ENCODE measurements at regions not wholly inside any gene's neighbourhood (a gene's known extent, or its start where the extent isn't known, plus 50 kb on each side); places are given as distances from the start of the nearest gene placed in this dataset.

DNA sequence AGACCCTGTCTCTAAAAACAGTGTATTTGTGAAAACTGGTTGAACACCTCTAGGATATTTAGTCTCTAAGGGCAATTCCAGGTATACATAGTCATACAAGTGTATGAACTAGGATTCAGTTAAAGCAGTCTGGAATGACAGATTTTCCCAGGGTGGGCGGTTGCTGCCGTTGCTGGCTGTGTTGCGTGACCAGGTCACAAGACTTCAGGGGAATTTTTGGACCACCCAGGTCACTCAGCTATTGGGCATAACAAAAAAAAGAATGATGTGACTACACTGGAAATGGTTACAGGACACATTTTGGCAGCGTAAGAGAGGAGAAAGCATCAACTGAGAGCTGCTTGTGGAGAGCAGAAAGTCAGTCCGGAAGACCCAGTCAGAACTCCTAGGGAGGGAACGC, 58.0 kb upstream of the ZBTB7C start:
- no peak for DNase-seq
- no peak overlapping the region for H2AFZ ChIP-seq (ENCODE audit: low read length)
- no peaks in the 10 kb centered on the region for H3K79me2 ChIP-seq (ENCODE audit: low read length)
- H3K27me3 ChIP-seq (replicated peaks; ENCODE audit: insufficient read depth, low read length): no peaks in the 10 kb centered on the region
- H3K9ac ChIP-seq (ENCODE audit: low read length): no peak overlapping the region
- no peaks in the 10 kb centered on the region for H3F3A ChIP-seq (ENCODE audit: insufficient read depth, low read length)
- H3K4me1 ChIP-seq (ENCODE audit: low read length): 0 out of 2 replicates have a peak, but pooled peaks cover 8% of the 10 kb centered on the region
- no peak for TF ChIP-seq EZH2phosphoT487 (IDR thresholded peaks at IDR 0.05; ENCODE audit: low read length)
- TF ChIP-seq, protein P1, sequence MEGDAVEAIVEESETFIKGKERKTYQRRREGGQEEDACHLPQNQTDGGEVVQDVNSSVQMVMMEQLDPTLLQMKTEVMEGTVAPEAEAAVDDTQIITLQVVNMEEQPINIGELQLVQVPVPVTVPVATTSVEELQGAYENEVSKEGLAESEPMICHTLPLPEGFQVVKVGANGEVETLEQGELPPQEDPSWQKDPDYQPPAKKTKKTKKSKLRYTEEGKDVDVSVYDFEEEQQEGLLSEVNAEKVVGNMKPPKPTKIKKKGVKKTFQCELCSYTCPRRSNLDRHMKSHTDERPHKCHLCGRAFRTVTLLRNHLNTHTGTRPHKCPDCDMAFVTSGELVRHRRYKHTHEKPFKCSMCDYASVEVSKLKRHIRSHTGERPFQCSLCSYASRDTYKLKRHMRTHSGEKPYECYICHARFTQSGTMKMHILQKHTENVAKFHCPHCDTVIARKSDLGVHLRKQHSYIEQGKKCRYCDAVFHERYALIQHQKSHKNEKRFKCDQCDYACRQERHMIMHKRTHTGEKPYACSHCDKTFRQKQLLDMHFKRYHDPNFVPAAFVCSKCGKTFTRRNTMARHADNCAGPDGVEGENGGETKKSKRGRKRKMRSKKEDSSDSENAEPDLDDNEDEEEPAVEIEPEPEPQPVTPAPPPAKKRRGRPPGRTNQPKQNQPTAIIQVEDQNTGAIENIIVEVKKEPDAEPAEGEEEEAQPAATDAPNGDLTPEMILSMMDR (IDR thresholded peaks at IDR 0.05; ENCODE audit: low read length): no peak
- no peak for TF ChIP-seq EZH2 (optimal IDR thresholded peaks at IDR 0.05; ENCODE audit: low read depth, low read length)
- no peaks in the 10 kb centered on the region for H3K9me2 ChIP-seq (replicated peaks; ENCODE audit: insufficient read depth, low read length)
- no peaks in the 10 kb centered on the region for H4K20me1 ChIP-seq (ENCODE audit: insufficient read depth, low read length)
- H3K4me2 ChIP-seq (ENCODE audit: low read depth, low read length): no peak overlapping the region
- H3K27ac ChIP-seq (ENCODE audit: low read length): no peak overlapping the region
- no peak overlapping the region for H3K4me3 ChIP-seq (ENCODE audit: low read length)
- H3K36me3 ChIP-seq (replicated peaks; ENCODE audit: insufficient read depth, low read length): no peaks in the 10 kb centered on the region
- no peaks in the 10 kb centered on the region for H3K9me3 ChIP-seq (replicated peaks; ENCODE audit: insufficient read depth, low read length)

DNA sequence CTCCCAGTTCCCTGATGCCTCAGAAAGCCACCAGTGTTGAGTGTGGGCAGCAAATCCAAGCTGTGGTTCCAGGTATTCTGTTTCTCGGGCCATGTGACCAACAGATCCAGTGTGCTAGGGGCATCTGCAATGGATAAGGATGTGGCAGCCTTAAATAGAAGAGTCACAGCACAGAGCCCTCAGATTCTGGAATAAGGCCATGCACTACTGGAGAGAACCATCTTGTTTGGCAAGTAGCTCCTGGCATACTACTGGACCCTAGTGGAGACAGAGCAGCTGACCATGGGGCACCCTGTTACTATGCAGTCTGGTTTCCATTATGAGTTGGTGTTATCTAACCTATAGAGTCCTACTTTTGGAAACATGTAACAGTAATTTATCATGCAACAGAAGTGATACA, 53.3 kb upstream of the ZBTB7C start:
- no peaks in the 10 kb centered on the region for H4K20me1 ChIP-seq (ENCODE audit: insufficient read depth, low read length)
- no peaks in the 10 kb centered on the region for H3K4me1 ChIP-seq (ENCODE audit: low read length)
- H3K9ac ChIP-seq (ENCODE audit: low read length): no peak overlapping the region
- no peak for DNase-seq
- H3K79me2 ChIP-seq (ENCODE audit: low read length): no peaks in the 10 kb centered on the region
- H3K27ac ChIP-seq (ENCODE audit: low read length): no peak overlapping the region
- H3K36me3 ChIP-seq (replicated peaks; ENCODE audit: insufficient read depth, low read length): no peaks in the 10 kb centered on the region
- H2AFZ ChIP-seq (ENCODE audit: low read length): no peak overlapping the region
- no peaks in the 10 kb centered on the region for H3K27me3 ChIP-seq (replicated peaks; ENCODE audit: insufficient read depth, low read length)
- no peak overlapping the region for H3K4me3 ChIP-seq (ENCODE audit: low read length)
- TF ChIP-seq, protein P1 (IDR thresholded peaks at IDR 0.05; ENCODE audit: low read length): no peak
- TF ChIP-seq EZH2 (optimal IDR thresholded peaks at IDR 0.05; ENCODE audit: low read depth, low read length) (no peak), EZH2phosphoT487 (IDR thresholded peaks at IDR 0.05; ENCODE audit: low read length) (no peak)
- no peak overlapping the region for H3K4me2 ChIP-seq (ENCODE audit: low read depth, low read length)
- H3K9me2 ChIP-seq (replicated peaks; ENCODE audit: insufficient read depth, low read length): no peaks in the 10 kb centered on the region
- no peaks in the 10 kb centered on the region for H3F3A ChIP-seq (ENCODE audit: insufficient read depth, low read length)
- H3K9me3 ChIP-seq (replicated peaks; ENCODE audit: insufficient read depth, low read length): no peaks in the 10 kb centered on the region

GRCh38 chr18:48460929-48461583, 51.9 kb upstream of the ZBTB7C start:
- H3K9ac ChIP-seq (ENCODE audit: low read length): no peak overlapping the region
- no peak overlapping the region for H3K4me3 ChIP-seq (ENCODE audit: low read length)
- no peak overlapping the region for H3K27ac ChIP-seq (ENCODE audit: low read length)
- no peaks in the 10 kb centered on the region for H3K9me2 ChIP-seq (replicated peaks; ENCODE audit: insufficient read depth, low read length)
- no peaks in the 10 kb centered on the region for H3F3A ChIP-seq (ENCODE audit: insufficient read depth, low read length)
- no peaks in the 10 kb centered on the region for H3K27me3 ChIP-seq (replicated peaks; ENCODE audit: insufficient read depth, low read length)
- no peaks in the 10 kb centered on the region for H3K36me3 ChIP-seq (replicated peaks; ENCODE audit: insufficient read depth, low read length)
- no peaks in the 10 kb centered on the region for H3K4me1 ChIP-seq (ENCODE audit: low read length)
- DNase-seq: no peak
- no peak for TF ChIP-seq EZH2phosphoT487 (IDR thresholded peaks at IDR 0.05; ENCODE audit: low read length)
- TF ChIP-seq, protein P1 (IDR thresholded peaks at IDR 0.05; ENCODE audit: low read length): no peak
- TF ChIP-seq EZH2 (optimal IDR thresholded peaks at IDR 0.05; ENCODE audit: low read depth, low read length): no peak
- H3K9me3 ChIP-seq (replicated peaks; ENCODE audit: insufficient read depth, low read length): no peaks in the 10 kb centered on the region
- H4K20me1 ChIP-seq (ENCODE audit: insufficient read depth, low read length): no peaks in the 10 kb centered on the region
- H3K79me2 ChIP-seq (ENCODE audit: low read length): no peaks in the 10 kb centered on the region
- H3K4me2 ChIP-seq (ENCODE audit: low read depth, low read length): no peak overlapping the region
- no peak overlapping the region for H2AFZ ChIP-seq (ENCODE audit: low read length)
